ENCODE measurements at regions not wholly inside any gene's neighbourhood (a gene's known extent, or its start where the extent isn't known, plus 50 kb on each side); places are given as distances from the start of the nearest gene placed in this dataset.

- 58% methylated on average over 8 of the region's 8 CpGs for WGBS, 2 experiments (ENCODE audit: low coverage in 1 of 2, low lambda C conversion rate in 2 of 2, missing lambda C conversion rate in 2 of 2)
- in situ Hi-C loops (cut with MboI) = no loop called here
- TF ChIP-seq EZH2 (IDR thresholded peaks at IDR 0.05; ENCODE audit: insufficient read depth, poor library complexity, severe bottlenecking) (no peak), EZH2phosphoT487 (IDR thresholded peaks at IDR 0.05; ENCODE audit: insufficient read depth, low read depth) (no peak)
Observed at GRCh38 chr2:167424803-167425755, 536.8 kb downstream of the XIRP2 start.

GRCh38 chr2:167424221-167424620 lies 535.9 kb downstream of the XIRP2 start:
- no peaks in the 10 kb centered on the region for H3K27me3 ChIP-seq (replicated peaks; ENCODE audit: insufficient read depth)
- no peak overlapping the region for H3K9ac ChIP-seq
- no peak overlapping the region for H3K27ac ChIP-seq
- no peak overlapping the region for H2AFZ ChIP-seq
- no peak overlapping the region for H3K4me3 ChIP-seq
- no peaks in the 10 kb centered on the region for H3K36me3 ChIP-seq (ENCODE audit: low read depth)
- in situ Hi-C loops (cut with MboI) = no loop called here
- DNase-seq = no peak
- no peaks in the 10 kb centered on the region for H3K79me2 ChIP-seq (ENCODE audit: insufficient read depth)
- no peak overlapping the region for H3K4me2 ChIP-seq (ENCODE audit: unreplicated experiment)
- no peaks in the 10 kb centered on the region for H3K9me2 ChIP-seq (ENCODE audit: insufficient read depth)
- no peaks in the 10 kb centered on the region for H3F3A ChIP-seq (ENCODE audit: insufficient read depth)
- H4K20me1 ChIP-seq (ENCODE audit: insufficient read depth) = no peaks in the 10 kb centered on the region
- WGBS, 2 experiments (ENCODE audit: low coverage in 1 of 2, low lambda C conversion rate in 2 of 2, missing lambda C conversion rate in 2 of 2) = 0 to 4% methylated on average over 1 of the region's 1 CpG
- TF ChIP-seq EZH2phosphoT487 (IDR thresholded peaks at IDR 0.05; ENCODE audit: insufficient read depth, low read depth) (no peak), EZH2 (IDR thresholded peaks at IDR 0.05; ENCODE audit: insufficient read depth, poor library complexity, severe bottlenecking) (no peak)
- no peaks in the 10 kb centered on the region for H3K9me3 ChIP-seq (ENCODE audit: low read depth)
- H3K4me1 ChIP-seq (ENCODE audit: insufficient read depth) = no peaks in the 10 kb centered on the region

More at GRCh38 chr2:167424803-167425755, 536.8 kb downstream of the XIRP2 start:
- Histone ChIP-seq H3K4me3 (no peak overlapping the region), H3K4me1 (ENCODE audit: insufficient read depth) (no peaks in the 10 kb centered on the region), H3K27ac (no peak overlapping the region), H2AFZ (no peak overlapping the region), H4K20me1 (ENCODE audit: insufficient read depth) (no peaks in the 10 kb centered on the region), H3K9me3 (ENCODE audit: low read depth) (no peaks in the 10 kb centered on the region), H3K9ac (no peak overlapping the region), H3K79me2 (ENCODE audit: insufficient read depth) (no peaks in the 10 kb centered on the region), H3K27me3 (replicated peaks; ENCODE audit: insufficient read depth) (no peaks in the 10 kb centered on the region), H3K9me2 (ENCODE audit: insufficient read depth) (no peaks in the 10 kb centered on the region), H3F3A (ENCODE audit: insufficient read depth) (no peaks in the 10 kb centered on the region), H3K36me3 (ENCODE audit: low read depth) (no peaks in the 10 kb centered on the region), H3K4me2 (ENCODE audit: unreplicated experiment) (no peak overlapping the region)
- DNase-seq = no peak

GRCh38 chr2:167423731-167424130 lies 535.5 kb downstream of the XIRP2 start:
- no peaks in the 10 kb centered on the region for H3K27me3 ChIP-seq (replicated peaks; ENCODE audit: insufficient read depth)
- no peak overlapping the region for H3K4me2 ChIP-seq (ENCODE audit: unreplicated experiment)
- no peaks in the 10 kb centered on the region for H4K20me1 ChIP-seq (ENCODE audit: insufficient read depth)
- in situ Hi-C loops (cut with MboI) = no loop called here
- H3K9me2 ChIP-seq (ENCODE audit: insufficient read depth) = no peaks in the 10 kb centered on the region
- no peak overlapping the region for H3K27ac ChIP-seq
- no peak for DNase-seq
- H3K36me3 ChIP-seq (ENCODE audit: low read depth) = no peaks in the 10 kb centered on the region
- no peak overlapping the region for H3K9ac ChIP-seq
- H3K9me3 ChIP-seq (ENCODE audit: low read depth) = no peaks in the 10 kb centered on the region
- no peak for TF ChIP-seq EZH2 (IDR thresholded peaks at IDR 0.05; ENCODE audit: insufficient read depth, poor library complexity, severe bottlenecking)
- no peak for TF ChIP-seq EZH2phosphoT487 (IDR thresholded peaks at IDR 0.05; ENCODE audit: insufficient read depth, low read depth)
- no peaks in the 10 kb centered on the region for H3K4me1 ChIP-seq (ENCODE audit: insufficient read depth)
- no peak overlapping the region for H3K4me3 ChIP-seq
- 23 to 24% methylated on average over 4 of the region's 4 CpGs for WGBS, 2 experiments (ENCODE audit: low coverage in 1 of 2, low lambda C conversion rate in 2 of 2, missing lambda C conversion rate in 2 of 2)
- no peaks in the 10 kb centered on the region for H3F3A ChIP-seq (ENCODE audit: insufficient read depth)
- H2AFZ ChIP-seq = no peak overlapping the region
- no peaks in the 10 kb centered on the region for H3K79me2 ChIP-seq (ENCODE audit: insufficient read depth)

GRCh38 chr2:167420211-167420610 lies 531.9 kb downstream of the XIRP2 start:
- in situ Hi-C loops (cut with MboI) = no loop called here
- Histone ChIP-seq H3K9ac (no peak overlapping the region), H4K20me1 (ENCODE audit: insufficient read depth) (no peaks in the 10 kb centered on the region), H3K9me3 (ENCODE audit: low read depth) (no peaks in the 10 kb centered on the region), H3K27ac (no peak overlapping the region), H3K4me3 (no peak overlapping the region), H3K9me2 (ENCODE audit: insufficient read depth) (no peaks in the 10 kb centered on the region), H3K27me3 (replicated peaks; ENCODE audit: insufficient read depth) (no peaks in the 10 kb centered on the region), H3K36me3 (ENCODE audit: low read depth) (no peaks in the 10 kb centered on the region), H3K4me2 (ENCODE audit: unreplicated experiment) (no peak overlapping the region), H3F3A (ENCODE audit: insufficient read depth) (no peaks in the 10 kb centered on the region), H2AFZ (no peak overlapping the region), H3K4me1 (ENCODE audit: insufficient read depth) (no peaks in the 10 kb centered on the region), H3K79me2 (ENCODE audit: insufficient read depth) (no peaks in the 10 kb centered on the region)
- no peak for DNase-seq
- WGBS, 2 experiments (ENCODE audit: low coverage in 1 of 2, low lambda C conversion rate in 2 of 2, missing lambda C conversion rate in 2 of 2) = 0 to 3% methylated on average over 2 of the region's 2 CpGs
- TF ChIP-seq EZH2phosphoT487 (IDR thresholded peaks at IDR 0.05; ENCODE audit: insufficient read depth, low read depth) (no peak), EZH2 (IDR thresholded peaks at IDR 0.05; ENCODE audit: insufficient read depth, poor library complexity, severe bottlenecking) (no peak)

Measured in GM23248 (cell line).